ENCODE measurements at regions not wholly inside any gene's neighbourhood (a gene's known extent, or its start where the extent isn't known, plus 50 kb on each side); places are given as distances from the start of the nearest gene placed in this dataset.

GRCh38 chr22:34797826-34798225 lies 268.1 kb upstream of the ISX start:
- no peak overlapping the region for H3K4me3 ChIP-seq
- WGBS, 4 donors = 66 to 75% (median 70%) methylated on average over 5 of the region's 5 CpGs
- no peaks in the 10 kb centered on the region for H3K9me3 ChIP-seq
- no peak for TF ChIP-seq POLR2A (IDR thresholded peaks at IDR 0.05)
- TF ChIP-seq, protein P1, sequence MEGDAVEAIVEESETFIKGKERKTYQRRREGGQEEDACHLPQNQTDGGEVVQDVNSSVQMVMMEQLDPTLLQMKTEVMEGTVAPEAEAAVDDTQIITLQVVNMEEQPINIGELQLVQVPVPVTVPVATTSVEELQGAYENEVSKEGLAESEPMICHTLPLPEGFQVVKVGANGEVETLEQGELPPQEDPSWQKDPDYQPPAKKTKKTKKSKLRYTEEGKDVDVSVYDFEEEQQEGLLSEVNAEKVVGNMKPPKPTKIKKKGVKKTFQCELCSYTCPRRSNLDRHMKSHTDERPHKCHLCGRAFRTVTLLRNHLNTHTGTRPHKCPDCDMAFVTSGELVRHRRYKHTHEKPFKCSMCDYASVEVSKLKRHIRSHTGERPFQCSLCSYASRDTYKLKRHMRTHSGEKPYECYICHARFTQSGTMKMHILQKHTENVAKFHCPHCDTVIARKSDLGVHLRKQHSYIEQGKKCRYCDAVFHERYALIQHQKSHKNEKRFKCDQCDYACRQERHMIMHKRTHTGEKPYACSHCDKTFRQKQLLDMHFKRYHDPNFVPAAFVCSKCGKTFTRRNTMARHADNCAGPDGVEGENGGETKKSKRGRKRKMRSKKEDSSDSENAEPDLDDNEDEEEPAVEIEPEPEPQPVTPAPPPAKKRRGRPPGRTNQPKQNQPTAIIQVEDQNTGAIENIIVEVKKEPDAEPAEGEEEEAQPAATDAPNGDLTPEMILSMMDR (IDR thresholded peaks at IDR 0.05) = no peak
- H3K4me1 ChIP-seq = peaks cover 0 to 7% (median 0%) of the 10 kb centered on the region in 12 donors
- no peaks in the 10 kb centered on the region for H3K36me3 ChIP-seq
- H3K27ac ChIP-seq = no peak overlapping the region
- DNase-seq = no peak
- no peaks in the 10 kb centered on the region for H3K27me3 ChIP-seq
- intact Hi-C loops (cut with DNase I) = no loop called here
- no peak for ATAC-seq

DNA sequence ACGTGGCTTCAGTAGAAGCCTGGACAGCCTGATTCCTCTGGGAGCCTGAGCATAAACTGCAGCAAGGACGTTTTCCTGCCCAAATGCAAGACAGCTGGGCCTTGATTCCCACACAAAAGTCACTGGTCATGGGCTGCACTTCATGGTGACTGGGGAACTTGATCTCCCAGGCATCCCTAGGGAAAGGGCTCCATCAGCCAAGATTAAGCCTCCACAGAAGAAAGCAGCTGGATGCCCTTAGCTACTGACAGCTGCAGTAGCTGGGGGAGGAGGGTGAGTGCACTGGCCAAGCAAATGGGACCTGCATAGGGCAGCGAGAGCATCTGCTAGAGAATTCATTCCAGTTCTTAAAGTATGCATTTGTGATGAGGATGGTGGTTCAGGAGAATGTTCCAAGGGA lies 267.4 kb upstream of the ISX start:
- intact Hi-C loops (cut with DNase I) = no loop called here
- DNase-seq (peak in 4 of 5 donors; percentile 25 to 36 (median 32)), ATAC-seq (peak in 3 of 4 donors; percentile 38 to 76 (median 46))
- H3K27me3 ChIP-seq = no peaks in the 10 kb centered on the region
- WGBS, 4 donors = 45 to 57% (median 46%) methylated on average over 3 of the region's 3 CpGs
- peaks cover 0 to 7% (median 0%) of the 10 kb centered on the region in 12 donors for H3K4me1 ChIP-seq
- no peak overlapping the region for H3K27ac ChIP-seq
- H3K9me3 ChIP-seq = no peaks in the 10 kb centered on the region
- H3K36me3 ChIP-seq = no peaks in the 10 kb centered on the region
- no peak overlapping the region for H3K4me3 ChIP-seq
- TF ChIP-seq, protein P1 (IDR thresholded peaks at IDR 0.05) = no peak
- TF ChIP-seq POLR2A (IDR thresholded peaks at IDR 0.05) = no peak

DNA sequence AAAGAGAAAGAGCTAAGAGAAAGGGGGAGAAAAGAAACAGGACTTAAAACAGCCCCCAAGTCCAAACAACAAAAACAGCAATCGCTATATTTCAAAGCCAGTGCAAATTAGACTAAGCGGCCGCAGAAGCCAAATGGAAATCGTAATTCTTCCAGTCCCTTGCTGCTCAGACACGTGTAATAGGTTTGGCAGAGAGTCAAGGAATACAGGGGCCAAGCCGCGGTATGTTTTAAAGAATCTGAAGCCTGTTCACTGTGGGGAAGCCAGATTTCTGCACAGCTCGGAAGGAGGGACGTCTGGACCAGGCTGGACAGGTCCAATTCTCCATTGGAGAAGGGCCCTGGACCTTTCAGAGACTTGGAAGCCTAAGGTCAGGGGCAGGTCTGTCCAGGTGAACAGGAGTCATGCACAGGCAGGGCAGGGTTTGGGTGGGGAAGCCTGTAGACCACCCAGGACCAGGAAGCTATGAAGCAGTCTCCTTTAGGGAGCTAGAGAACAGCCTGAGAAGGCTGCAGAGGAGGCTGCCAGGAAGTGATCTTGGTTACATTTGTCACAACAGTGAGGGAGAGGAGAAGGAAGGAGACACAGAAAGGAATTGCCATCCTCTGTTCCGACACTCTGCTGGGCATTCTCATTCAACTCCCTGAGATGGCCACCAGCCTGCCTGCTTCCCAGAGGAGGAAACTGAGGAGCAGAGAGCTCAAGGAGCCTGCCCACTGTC lies 265.5 kb upstream of the ISX start:
- peaks cover 0 to 7% (median 0%) of the 10 kb centered on the region in 12 donors for H3K4me1 ChIP-seq
- no peak for TF ChIP-seq POLR2A (IDR thresholded peaks at IDR 0.05)
- TF ChIP-seq, protein P1 (IDR thresholded peaks at IDR 0.05) = no peak
- H3K27ac ChIP-seq = no peak overlapping the region
- no peaks in the 10 kb centered on the region for H3K9me3 ChIP-seq
- DNase-seq (peak in 2 of 5 donors; percentile 8 to 21), ATAC-seq (peak in 3 of 4 donors; percentile 27 to 53 (median 30))
- no peaks in the 10 kb centered on the region for H3K36me3 ChIP-seq
- peaks cover 0 to 4% (median 0%) of the 10 kb centered on the region in 9 donors for H3K27me3 ChIP-seq
- no peak overlapping the region for H3K4me3 ChIP-seq
- WGBS, 4 donors = 40 to 67% (median 51%) methylated on average over 10 of the region's 10 CpGs
- intact Hi-C loops (cut with DNase I) = no loop called here

DNA sequence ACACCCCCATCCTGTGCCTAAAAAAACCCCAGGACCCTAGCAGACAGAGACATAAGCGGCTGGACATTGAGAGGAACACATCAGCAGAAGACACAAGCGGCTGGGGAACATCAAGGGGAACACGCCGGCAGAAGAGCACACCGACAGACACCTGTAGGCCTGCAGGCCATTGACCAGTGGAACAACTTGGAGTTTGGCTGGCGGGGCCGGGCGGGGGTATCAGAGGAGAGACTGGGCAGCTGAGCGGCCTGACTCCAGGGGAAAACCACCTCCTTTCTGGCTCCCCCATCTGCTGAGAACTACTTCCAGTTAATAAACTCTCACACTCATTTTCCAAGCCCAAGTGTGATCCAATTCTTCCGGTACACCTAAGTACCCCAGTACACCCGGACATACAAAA lies 264.7 kb upstream of the ISX start:
- no peak for ATAC-seq

More for the DNA sequence above, 264.7 kb upstream of the ISX start:
- peaks cover 0 to 7% (median 0%) of the 10 kb centered on the region in 12 donors for H3K4me1 ChIP-seq
- no peak overlapping the region for H3K4me3 ChIP-seq
- intact Hi-C loops (cut with DNase I) = no loop called here
- 81 to 93% (median 91%) methylated on average over 11 of the region's 11 CpGs for WGBS, 4 donors
- no peak for TF ChIP-seq POLR2A (IDR thresholded peaks at IDR 0.05)
- TF ChIP-seq, protein P1 (IDR thresholded peaks at IDR 0.05) = no peak
- H3K9me3 ChIP-seq = no peaks in the 10 kb centered on the region
- H3K27ac ChIP-seq = no peak overlapping the region
- no peak for DNase-seq
- no peaks in the 10 kb centered on the region for H3K36me3 ChIP-seq
- H3K27me3 ChIP-seq = peaks cover 0 to 8% (median 0%) of the 10 kb centered on the region in 9 donors

Measured in heart left ventricle (tissue), 16 donors.